Smooth muscle cell (in vitro differentiated cells): ENCODE measurements at regions not wholly inside any gene's neighbourhood (a gene's known extent, or its start where the extent isn't known, plus 50 kb on each side); places are given as distances from the start of the nearest gene placed in this dataset.

Experiments
- DNase-seq: peaks from one replicate; lab custom pipeline; 2025; ENCODE audit not compliant: unreplicated experiment; lab: John Stamatoyannopoulos, UW
- H2AFZ ChIP-seq: fragments of 200-600 bp; sonication (generic); 2 replicates; pipeline ENCODE4 v1.6.0; 2016; ENCODE audit warnings: antibody characterized with exemption, low read depth, mild to moderate bottlenecking
- H3F3A ChIP-seq: fragments of 200-600 bp; sonication (generic); 2 replicates; pipeline ENCODE4 v1.6.0; 2017; ENCODE audit warnings: antibody characterized with exemption, low read depth
- H3K27ac ChIP-seq: fragments of 200-600 bp; sonication (generic); 2 replicates; pipeline ENCODE4 v1.5.1; 2016; ENCODE audit warnings: low read depth, mild to moderate bottlenecking
- H3K27me3 ChIP-seq: fragments of 200-600 bp; sonication (generic); 2 replicates; pipeline ENCODE4 v1.6.1; 2016; ENCODE audit warnings: low read depth, mild to moderate bottlenecking
- H3K36me3 ChIP-seq: fragments of 200-600 bp; sonication (generic); 2 replicates; pipeline ENCODE4 v1.5.1; 2016; ENCODE audit warnings: low read depth
- H3K4me1 ChIP-seq: fragments of 200-600 bp; sonication (generic); 2 replicates; pipeline ENCODE4 v1.5.1; 2016; ENCODE audit warnings: low read depth
- H3K4me2 ChIP-seq: fragments of 200-600 bp; sonication (generic); 2 replicates; pipeline ENCODE4 v1.6.0; 2016; ENCODE audit warnings: mild to moderate bottlenecking
- H3K4me3 ChIP-seq: fragments of 200-600 bp; sonication (generic); 2 replicates; pipeline ENCODE4 v1.5.1; 2016; ENCODE audit warnings: mild to moderate bottlenecking
- H3K79me2 ChIP-seq: fragments of 200-600 bp; sonication (generic); 2 replicates; pipeline ENCODE4 v1.6.0; 2016; ENCODE audit warnings: low read depth, mild to moderate bottlenecking
- H3K9ac ChIP-seq: fragments of 200-600 bp; sonication (generic); 2 replicates; pipeline ENCODE4 v1.6.0; 2016; ENCODE audit warnings: low read depth
- H3K9me3 ChIP-seq: fragments of 200-600 bp; sonication (generic); replicated peaks from 2 replicates; pipeline ENCODE4 v1.5.1; 2016; ENCODE audit warnings: low read depth
- H4K20me1 ChIP-seq: fragments of 200-600 bp; sonication (generic); 2 replicates; pipeline ENCODE4 v1.6.0; 2016; ENCODE audit warnings: low read depth
- WGBS: methylation state at CpG from one replicate; pipeline ENCODE4 v1.1.7; 2016; ENCODE audit warnings: low lambda C conversion rate; 5-methylcytosine and 5-hydroxymethylcytosine counted together
- TF ChIP-seq, protein P1 (sequence below): fragments of 200-600 bp; sonication (generic); IDR thresholded peaks from 2 replicates; pipeline ENCODE4 v1.5.1; 2017; ENCODE audit warnings: borderline replicate concordance, mild to moderate bottlenecking, antibody characterized with exemption; ENCODE audit not compliant: insufficient read depth, poor library complexity, severe bottlenecking

DNA sequence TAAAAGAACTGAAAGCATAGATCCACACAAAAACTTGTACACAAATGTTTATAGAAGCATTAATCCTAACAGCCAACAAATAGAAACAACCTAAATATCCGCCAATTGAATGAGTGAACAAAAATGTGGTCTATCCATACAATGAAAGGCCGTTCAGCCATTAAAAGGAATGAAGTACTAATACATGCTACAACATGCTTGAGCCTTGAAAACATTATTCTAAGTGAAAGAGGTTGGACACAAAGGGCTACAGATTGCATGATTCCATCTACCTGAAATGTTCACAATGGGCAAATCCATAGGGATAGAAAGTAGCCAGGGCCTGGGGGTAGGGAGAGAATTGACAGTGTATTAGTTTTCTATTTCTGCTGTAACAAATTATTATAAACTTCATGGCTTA lies 169.2 kb downstream of the SPCS3 start:
- Histone ChIP-seq H3K4me1 (no peaks in the 10 kb centered on the region), H3K9ac (no peak overlapping the region), H3K27ac (no peak overlapping the region), H3K4me3 (no peak overlapping the region), H3F3A (no peaks in the 10 kb centered on the region), H3K9me3 (no peaks in the 10 kb centered on the region), H3K27me3 (no peaks in the 10 kb centered on the region), H3K4me2 (no peak overlapping the region), H3K36me3 (no peaks in the 10 kb centered on the region), H4K20me1 (no peaks in the 10 kb centered on the region), H2AFZ (no peak overlapping the region), H3K79me2 (no peaks in the 10 kb centered on the region)
- 89% methylated on average over 2 of the region's 2 CpGs for WGBS
- no peak for DNase-seq
- TF ChIP-seq, protein P1, sequence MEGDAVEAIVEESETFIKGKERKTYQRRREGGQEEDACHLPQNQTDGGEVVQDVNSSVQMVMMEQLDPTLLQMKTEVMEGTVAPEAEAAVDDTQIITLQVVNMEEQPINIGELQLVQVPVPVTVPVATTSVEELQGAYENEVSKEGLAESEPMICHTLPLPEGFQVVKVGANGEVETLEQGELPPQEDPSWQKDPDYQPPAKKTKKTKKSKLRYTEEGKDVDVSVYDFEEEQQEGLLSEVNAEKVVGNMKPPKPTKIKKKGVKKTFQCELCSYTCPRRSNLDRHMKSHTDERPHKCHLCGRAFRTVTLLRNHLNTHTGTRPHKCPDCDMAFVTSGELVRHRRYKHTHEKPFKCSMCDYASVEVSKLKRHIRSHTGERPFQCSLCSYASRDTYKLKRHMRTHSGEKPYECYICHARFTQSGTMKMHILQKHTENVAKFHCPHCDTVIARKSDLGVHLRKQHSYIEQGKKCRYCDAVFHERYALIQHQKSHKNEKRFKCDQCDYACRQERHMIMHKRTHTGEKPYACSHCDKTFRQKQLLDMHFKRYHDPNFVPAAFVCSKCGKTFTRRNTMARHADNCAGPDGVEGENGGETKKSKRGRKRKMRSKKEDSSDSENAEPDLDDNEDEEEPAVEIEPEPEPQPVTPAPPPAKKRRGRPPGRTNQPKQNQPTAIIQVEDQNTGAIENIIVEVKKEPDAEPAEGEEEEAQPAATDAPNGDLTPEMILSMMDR, result no peak

DNA sequence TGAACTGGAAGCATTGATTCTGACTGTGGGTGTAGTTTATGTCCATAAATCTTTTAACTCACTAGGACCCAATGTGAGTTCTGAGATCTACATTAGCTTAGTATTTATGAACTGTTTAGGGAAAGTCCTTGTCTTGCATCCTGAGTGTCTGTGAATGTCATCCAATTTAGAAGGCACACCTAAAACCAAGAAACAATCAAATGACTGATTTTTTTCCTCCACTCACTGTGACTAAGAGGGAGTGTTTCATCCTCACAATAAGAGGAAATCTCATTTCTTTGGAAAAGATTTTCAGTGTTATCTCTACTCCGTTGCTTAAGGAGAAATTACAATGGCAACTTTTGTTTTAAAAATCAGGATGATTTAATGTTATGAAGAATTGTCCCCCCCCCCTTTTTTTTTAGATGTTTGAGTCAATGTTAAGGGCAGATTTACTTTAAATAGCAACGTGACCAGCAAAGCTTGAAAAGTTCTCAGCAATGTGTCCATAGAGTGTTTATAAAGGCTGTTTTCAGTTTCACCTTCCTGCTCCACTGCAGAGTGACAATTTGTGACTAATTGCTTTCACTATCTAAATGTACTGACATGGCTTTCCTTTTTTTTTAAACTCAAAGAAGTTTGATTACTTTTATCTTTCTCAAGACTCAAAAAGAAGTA lies 173.0 kb downstream of the SPCS3 start:
- Histone ChIP-seq H3F3A (no peaks in the 10 kb centered on the region), H3K4me1 (no peaks in the 10 kb centered on the region), H3K27me3 (no peaks in the 10 kb centered on the region), H3K36me3 (no peaks in the 10 kb centered on the region), H3K4me3 (no peak overlapping the region), H3K4me2 (no peak overlapping the region), H3K27ac (no peak overlapping the region), H3K9me3 (no peaks in the 10 kb centered on the region), H3K79me2 (no peaks in the 10 kb centered on the region), H2AFZ (no peak overlapping the region), H3K9ac (no peak overlapping the region), H4K20me1 (no peaks in the 10 kb centered on the region)
- TF ChIP-seq, protein P1, result no peak
- WGBS, result 60% methylated on average over 2 of the region's 2 CpGs
- no peak for DNase-seq

DNA sequence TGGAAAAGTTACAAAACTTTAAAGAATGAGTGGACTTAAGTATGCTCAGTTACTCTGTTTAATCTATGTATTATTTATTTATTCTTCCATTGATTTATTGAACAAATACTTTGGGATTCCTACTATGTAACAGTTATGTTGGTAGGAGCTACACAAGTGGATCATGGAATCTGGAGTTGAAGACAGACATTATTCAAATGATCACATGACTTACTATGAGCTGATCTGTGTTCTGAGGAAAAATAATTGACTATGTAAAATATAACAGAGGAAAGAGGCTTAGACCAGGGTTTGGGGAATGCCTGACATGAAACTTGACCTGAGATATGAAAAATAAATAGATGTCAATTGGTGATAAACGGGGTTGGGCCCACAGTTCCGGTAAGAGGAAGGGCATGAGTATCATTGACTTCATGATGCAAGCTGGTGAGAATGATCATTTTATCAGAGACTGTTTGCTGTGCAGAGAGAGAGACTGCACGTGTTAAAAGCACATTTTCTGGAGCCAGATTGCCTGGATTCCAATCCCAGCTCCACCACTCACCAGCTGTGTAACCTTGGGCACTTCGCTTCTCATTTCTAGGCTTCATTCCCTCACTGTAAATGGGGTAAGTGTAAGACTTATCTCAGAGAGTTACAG lies 179.0 kb downstream of the SPCS3 start:
- H3K27ac ChIP-seq, result no peak overlapping the region
- H3K4me2 ChIP-seq, result no peak overlapping the region
- no peak overlapping the region for H2AFZ ChIP-seq
- H3K79me2 ChIP-seq, result no peaks in the 10 kb centered on the region
- TF ChIP-seq, protein P1, result no peak
- no peak for DNase-seq
- H3K4me1 ChIP-seq, result no peaks in the 10 kb centered on the region
- no peaks in the 10 kb centered on the region for H4K20me1 ChIP-seq
- no peaks in the 10 kb centered on the region for H3K9me3 ChIP-seq
- H3K36me3 ChIP-seq, result no peaks in the 10 kb centered on the region
- H3K4me3 ChIP-seq, result no peak overlapping the region
- peaks cover 13% of the 10 kb centered on the region for H3K27me3 ChIP-seq
- H3F3A ChIP-seq, result no peaks in the 10 kb centered on the region
- WGBS, result 84% methylated on average over 4 of the region's 4 CpGs
- H3K9ac ChIP-seq, result no peak overlapping the region

DNA sequence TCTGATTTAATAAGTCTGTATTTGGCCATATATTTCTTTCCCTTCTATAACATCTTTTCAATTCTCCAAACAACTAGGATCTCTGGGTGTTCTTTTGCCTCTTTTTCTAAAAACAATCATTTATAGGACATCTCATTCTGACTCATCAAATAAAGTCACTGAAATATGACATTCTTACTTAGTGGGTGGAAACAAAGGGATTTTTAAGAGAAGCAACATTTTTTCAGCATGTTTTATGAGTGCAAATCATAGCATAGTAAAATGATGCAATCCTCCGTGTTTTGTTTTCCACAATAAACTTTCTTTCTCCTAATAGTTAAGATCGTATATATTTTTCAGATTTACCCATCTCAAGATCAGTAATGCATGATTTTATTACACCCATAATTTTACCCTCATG lies 179.8 kb downstream of the SPCS3 start:
- Histone ChIP-seq H3K4me2 (peak overlapping the region; percentile 2), H3K4me3 (no peak overlapping the region), H3K27me3 (peaks cover 13% of the 10 kb centered on the region), H3K36me3 (no peaks in the 10 kb centered on the region), H3K27ac (no peak overlapping the region), H3K9me3 (no peaks in the 10 kb centered on the region), H3F3A (no peaks in the 10 kb centered on the region), H2AFZ (no peak overlapping the region), H4K20me1 (no peaks in the 10 kb centered on the region), H3K79me2 (no peaks in the 10 kb centered on the region), H3K9ac (no peak overlapping the region), H3K4me1 (no peaks in the 10 kb centered on the region)
- TF ChIP-seq, protein P1, result no peak
- WGBS, result 56% methylated on average over 2 of the region's 2 CpGs
- no peak for DNase-seq
